Esophagus squamous epithelium (tissue), 5 donors: ENCODE measurements at regions not wholly inside any gene's neighbourhood (a gene's known extent, or its start where the extent isn't known, plus 50 kb on each side); places are given as distances from the start of the nearest gene placed in this dataset.

Experiments
- DNase-seq: peaks from one replicate; lab custom pipeline; 2025; lab: John Stamatoyannopoulos, UW
- H3K27ac ChIP-seq, 4 donors: fragments of 200-600 bp; sonication (generic); one replicate each; pipeline ENCODE4 v1.5.1; 2016 to 2019; ENCODE audit warnings: mild to moderate bottlenecking in 1 of 4
- H3K27me3 ChIP-seq, 4 donors: fragments of 200-600 bp; sonication (generic); 1 replicate in 3 of 4; 2 replicates in 1 of 4; pipeline versions ENCODE4 v1.5.1 to v1.6.0; 2017 to 2021; ENCODE audit warnings: antibody characterized with exemption in 1 of 4
- H3K36me3 ChIP-seq, 3 donors: fragments of 200-600 bp; sonication (generic); one replicate each; pipeline ENCODE4 v1.5.1; 2016 to 2019
- H3K4me1 ChIP-seq, 3 donors: fragments of 200-600 bp; sonication (generic); one replicate each; pipeline ENCODE4 v1.5.1; 2017 to 2019
- H3K4me3 ChIP-seq, 4 donors: fragments of 200-600 bp; sonication (generic); 1 replicate in 3 of 4; 2 replicates in 1 of 4; pipeline ENCODE4 v1.5.1; 2016 to 2019; ENCODE audit warnings: mild to moderate bottlenecking in 2 of 4, moderate library complexity in 1 of 4
- H3K9me3 ChIP-seq, 3 donors: fragments of 200-600 bp; sonication (generic); one replicate each; pipeline ENCODE4 v1.5.1; 2016 to 2019
- POLR2A ChIP-seq, 4 donors: fragments of 450-650 bp; IDR thresholded peaks; one replicate each; pipeline ENCODE4 v1.6.1; 2017; ENCODE audit warnings: antibody characterized with exemption in 4 of 4, mild to moderate bottlenecking in 4 of 4, moderate library complexity in 3 of 4
- WGBS, 2 donors: methylation state at CpG; one replicate each; pipeline ENCODE4 v1.1.5; 2018; 5-methylcytosine and 5-hydroxymethylcytosine counted together
- intact Hi-C: fragments of 100-400 bp; cut with DNase I; formaldehyde crosslinking; loops from one replicate; pipeline ENCODE4 v1.15.0; 2022
- TF ChIP-seq, protein P1 (sequence below), 6 experiments: fragments of 450-650 bp in 4 of 6; fragments of 200-600 bp in 2 of 6; sonication (generic) in 2 of 6; IDR thresholded peaks; one replicate each; pipeline ENCODE4 v1.5.1; 2016 to 2019; ENCODE audit warnings: antibody characterized with exemption in 6 of 6, mild to moderate bottlenecking in 4 of 6, moderate library complexity in 4 of 6
- donor health status: DM: yes; HTN: yes; CAD: no.

- H3K36me3 ChIP-seq = no peaks in the 10 kb centered on the region
- intact Hi-C loops = no loop called here
- WGBS, 2 donors = 57 to 63% methylated on average over 4 of the region's 4 CpGs
- no peak for DNase-seq
- peaks cover 0 to 46% (median 0%) of the 10 kb centered on the region in 4 donors for H3K27me3 ChIP-seq
- H3K4me3 ChIP-seq = no peak overlapping the region
- no peaks in the 10 kb centered on the region for H3K4me1 ChIP-seq
- no peak overlapping the region for H3K27ac ChIP-seq
- TF ChIP-seq, protein P1, sequence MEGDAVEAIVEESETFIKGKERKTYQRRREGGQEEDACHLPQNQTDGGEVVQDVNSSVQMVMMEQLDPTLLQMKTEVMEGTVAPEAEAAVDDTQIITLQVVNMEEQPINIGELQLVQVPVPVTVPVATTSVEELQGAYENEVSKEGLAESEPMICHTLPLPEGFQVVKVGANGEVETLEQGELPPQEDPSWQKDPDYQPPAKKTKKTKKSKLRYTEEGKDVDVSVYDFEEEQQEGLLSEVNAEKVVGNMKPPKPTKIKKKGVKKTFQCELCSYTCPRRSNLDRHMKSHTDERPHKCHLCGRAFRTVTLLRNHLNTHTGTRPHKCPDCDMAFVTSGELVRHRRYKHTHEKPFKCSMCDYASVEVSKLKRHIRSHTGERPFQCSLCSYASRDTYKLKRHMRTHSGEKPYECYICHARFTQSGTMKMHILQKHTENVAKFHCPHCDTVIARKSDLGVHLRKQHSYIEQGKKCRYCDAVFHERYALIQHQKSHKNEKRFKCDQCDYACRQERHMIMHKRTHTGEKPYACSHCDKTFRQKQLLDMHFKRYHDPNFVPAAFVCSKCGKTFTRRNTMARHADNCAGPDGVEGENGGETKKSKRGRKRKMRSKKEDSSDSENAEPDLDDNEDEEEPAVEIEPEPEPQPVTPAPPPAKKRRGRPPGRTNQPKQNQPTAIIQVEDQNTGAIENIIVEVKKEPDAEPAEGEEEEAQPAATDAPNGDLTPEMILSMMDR (IDR thresholded peaks at IDR 0.05) = no peak
- no peak for TF ChIP-seq POLR2A (IDR thresholded peaks at IDR 0.05)
- no peaks in the 10 kb centered on the region for H3K9me3 ChIP-seq
These were observed 435.0 kb upstream of the SPRED2 start for GRCh38 chr2:65867446-65867845.

GRCh38 chr2:65866148-65866547 lies 433.7 kb upstream of the SPRED2 start:
- no peak overlapping the region for H3K4me3 ChIP-seq
- no peak overlapping the region for H3K27ac ChIP-seq
- WGBS, 2 donors = 72% methylated on average over 3 of the region's 3 CpGs
- no peaks in the 10 kb centered on the region for H3K36me3 ChIP-seq
- no peaks in the 10 kb centered on the region for H3K4me1 ChIP-seq
- TF ChIP-seq, protein P1 (IDR thresholded peaks at IDR 0.05) = no peak
- TF ChIP-seq POLR2A (IDR thresholded peaks at IDR 0.05) = no peak
- H3K9me3 ChIP-seq = no peaks in the 10 kb centered on the region
- DNase-seq = no peak
- H3K27me3 ChIP-seq = peaks cover 0 to 46% (median 0%) of the 10 kb centered on the region in 4 donors
- intact Hi-C loops = no loop called here

DNA sequence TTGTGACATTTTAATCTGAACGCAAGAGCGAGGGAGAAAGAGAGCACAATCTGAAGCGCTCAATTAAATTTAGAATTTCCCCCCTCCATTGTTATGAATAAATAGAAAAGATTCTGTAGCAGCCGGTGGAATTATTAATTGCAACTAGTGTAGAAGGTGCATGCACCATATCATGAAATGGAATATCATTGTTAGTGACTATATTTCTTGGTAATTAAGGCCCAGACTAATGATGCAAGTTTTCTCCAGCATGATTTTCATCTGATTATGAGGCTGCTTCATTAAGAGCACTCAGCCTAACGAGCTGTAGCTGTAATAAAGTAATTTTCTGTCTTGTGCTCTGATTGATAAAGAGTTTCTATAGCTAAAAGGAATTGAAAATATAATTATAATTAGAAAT lies 432.2 kb upstream of the SPRED2 start:
- WGBS, 2 donors = 85 to 88% methylated on average over 5 of the region's 5 CpGs
- intact Hi-C loops = no loop called here
- Histone ChIP-seq H3K36me3 (no peaks in the 10 kb centered on the region), H3K4me3 (no peak overlapping the region), H3K4me1 (no peaks in the 10 kb centered on the region), H3K27ac (no peak overlapping the region), H3K27me3 (peaks cover 0 to 44% (median 0%) of the 10 kb centered on the region in 4 donors), H3K9me3 (no peaks in the 10 kb centered on the region)
- no peak for DNase-seq
- TF ChIP-seq, protein P1 (IDR thresholded peaks at IDR 0.05) = no peak
- TF ChIP-seq POLR2A (IDR thresholded peaks at IDR 0.05) = no peak

GRCh38 chr2:65863713-65864112 lies 431.3 kb upstream of the SPRED2 start:
- DNase-seq = no peak
- intact Hi-C loops = no loop called here
- Histone ChIP-seq H3K27me3 (peaks cover 0 to 46% (median 0%) of the 10 kb centered on the region in 4 donors), H3K36me3 (no peaks in the 10 kb centered on the region), H3K4me3 (no peak overlapping the region), H3K4me1 (no peaks in the 10 kb centered on the region), H3K9me3 (no peaks in the 10 kb centered on the region), H3K27ac (no peak overlapping the region)
- TF ChIP-seq POLR2A (IDR thresholded peaks at IDR 0.05) = no peak
- TF ChIP-seq, protein P1 (IDR thresholded peaks at IDR 0.05) = no peak

GRCh38 chr2:65856928-65857327 lies 424.5 kb upstream of the SPRED2 start:
- Histone ChIP-seq H3K4me1 (no peaks in the 10 kb centered on the region), H3K9me3 (no peaks in the 10 kb centered on the region), H3K36me3 (no peaks in the 10 kb centered on the region), H3K4me3 (no peak overlapping the region), H3K27ac (no peak overlapping the region), H3K27me3 (peaks cover 0 to 35% (median 0%) of the 10 kb centered on the region in 4 donors)
- whole genome bisulfite sequencing, 2 donors = 44 to 64% methylated on average over 3 of the region's 3 CpGs
- intact Hi-C loops = no loop called here
- DNase-seq = no peak
- TF ChIP-seq, protein P1 (IDR thresholded peaks at IDR 0.05) = no peak
- TF ChIP-seq POLR2A (IDR thresholded peaks at IDR 0.05) = no peak
